A673 (cell line): ENCODE measurements at regions not wholly inside any gene's neighbourhood (a gene's known extent, or its start where the extent isn't known, plus 50 kb on each side); places are given as distances from the start of the nearest gene placed in this dataset.

Experiments used
- BruUV-seq: library from RNA; stranded (reverse); fragments of 400-500 nt; replicated peaks from 2 replicates; lab custom pipeline; 2021; lab: Mats Ljungman, UMichigan
- CTCF ChIA-PET: fragments of 300-600 bp; sonication (Branson Sonifier 250); formaldehyde crosslinking; loops from one replicate; lab custom pipeline; 2022; ENCODE audit warnings: antibody characterized with exemption; lab: Charles Lee
- POLR2A ChIA-PET: fragments of 300-600 bp; sonication (Branson Sonifier 250); formaldehyde crosslinking; loops from one replicate; lab custom pipeline; 2022; ENCODE audit warnings: antibody characterized with exemption; ENCODE audit not compliant: low non-redundant PET; lab: Charles Lee
- DNase-seq: peaks from one replicate; pipeline ENCODE4 v3.0.0-alpha.2; 2015; ENCODE audit warnings: low spot score
- H3K27ac ChIP-seq: fragments of 200-600 bp; sonication (generic); 2 replicates; pipeline ENCODE4 v1.5.1; 2016; ENCODE audit warnings: mixed run types, low read depth, mild to moderate bottlenecking, mixed read lengths, antibody characterized with exemption, low read length; ENCODE audit not compliant: poor library complexity, severe bottlenecking
- H3K27me3 ChIP-seq: fragments of 200-600 bp; sonication (generic); replicated peaks from 2 replicates; pipeline ENCODE4 v1.6.1; 2017; ENCODE audit warnings: mixed run types, low read depth, mild to moderate bottlenecking, mixed read lengths, antibody characterized with exemption, low read length; ENCODE audit not compliant: insufficient read depth, poor library complexity
- H3K36me3 ChIP-seq: fragments of 200-600 bp; sonication (generic); 2 replicates; pipeline ENCODE4 v1.6.1; 2016; ENCODE audit warnings: mixed run types, mild to moderate bottlenecking, mixed read lengths, antibody characterized with exemption, low read length; ENCODE audit not compliant: insufficient read depth, poor library complexity, severe bottlenecking
- H3K4me1 ChIP-seq: fragments of 200-600 bp; sonication (generic); 2 replicates; pipeline ENCODE4 v1.6.1; 2017; ENCODE audit warnings: mixed run types, mild to moderate bottlenecking, mixed read lengths, antibody characterized with exemption, low read length; ENCODE audit not compliant: insufficient read depth, poor library complexity, severe bottlenecking
- H3K4me3 ChIP-seq: fragments of 200-600 bp; sonication (generic); 2 replicates; pipeline ENCODE4 v1.5.1; 2016; ENCODE audit warnings: low read depth, mixed run types, mild to moderate bottlenecking, mixed read lengths, low read length; ENCODE audit not compliant: poor library complexity, severe bottlenecking
- H3K9me3 ChIP-seq: fragments of 200-600 bp; sonication (generic); 2 replicates; pipeline ENCODE4 v1.6.1; 2016; ENCODE audit warnings: mixed run types, low read depth, mild to moderate bottlenecking, mixed read lengths, antibody characterized with exemption, low read length; ENCODE audit not compliant: poor library complexity, severe bottlenecking
- CTCF ChIP-seq: fragments of 300-800, 200-600 bp; sonication (generic); conservative IDR thresholded peaks from 2 replicates; pipeline ENCODE4 v1.5.1; 2017; ENCODE audit warnings: low read depth, mild to moderate bottlenecking, antibody characterized with exemption, low read length, moderate library complexity, mixed read lengths
- EZH2 ChIP-seq: fragments of 200-600 bp; sonication (generic); IDR thresholded peaks from 2 replicates; pipeline ENCODE4 v1.6.1; 2017; ENCODE audit warnings: borderline replicate concordance, low read depth, mild to moderate bottlenecking, mixed read lengths, antibody characterized with exemption, low read length; ENCODE audit not compliant: poor library complexity, severe bottlenecking
- intact Hi-C: fragments of 100-400 bp; cut with micrococcal nuclease; formaldehyde crosslinking; loops from one replicate; pipeline ENCODE4 v1.10.0; 2022; ENCODE audit not compliant: unreplicated experiment

GRCh38 chr5:12695651-12696050 is 791.4 kb upstream of the CTNND2 start:
- intact Hi-C loops = no loop called here
- Histone ChIP-seq H3K27ac (no peak overlapping the region), H3K4me1 (no peaks in the 10 kb centered on the region), H3K9me3 (peaks cover 19% of the 10 kb centered on the region), H3K27me3 (no peaks in the 10 kb centered on the region), H3K4me3 (no peak overlapping the region), H3K36me3 (no peaks in the 10 kb centered on the region)
- TF ChIP-seq CTCF = no peak
- TF ChIP-seq EZH2 = no peak
- ChIA-PET POLR2A (no interaction called here), CTCF (no interaction called here)
- no peak for DNase-seq
- no TSS peak for BruUV-seq

- no peaks in the 10 kb centered on the region for H3K36me3 ChIP-seq
- no peak overlapping the region for H3K4me3 ChIP-seq
- intact Hi-C loops = no loop called here
- H3K9me3 ChIP-seq = peaks cover 12% of the 10 kb centered on the region
- ChIA-PET POLR2A (no interaction called here), CTCF (no interaction called here)
- H3K27me3 ChIP-seq = no peaks in the 10 kb centered on the region
- DNase-seq = no peak
- no peaks in the 10 kb centered on the region for H3K4me1 ChIP-seq
- TF ChIP-seq CTCF = no peak
- TF ChIP-seq EZH2 = no peak
- BruUV-seq = no TSS peak
- H3K27ac ChIP-seq = no peak overlapping the region
These were observed 787.1 kb upstream of the CTNND2 start for GRCh38 chr5:12691330-12691729.

GRCh38 chr5:12690361-12690760 is 786.1 kb upstream of the CTNND2 start:
- no peak overlapping the region for H3K27ac ChIP-seq
- ChIA-PET CTCF (no interaction called here), POLR2A (no interaction called here)
- DNase-seq = no peak
- H3K27me3 ChIP-seq = no peaks in the 10 kb centered on the region
- no peaks in the 10 kb centered on the region for H3K4me1 ChIP-seq
- H3K36me3 ChIP-seq = no peaks in the 10 kb centered on the region
- intact Hi-C loops = no loop called here
- peaks cover 10% of the 10 kb centered on the region for H3K9me3 ChIP-seq
- BruUV-seq = no TSS peak
- H3K4me3 ChIP-seq = no peak overlapping the region
- TF ChIP-seq EZH2 = no peak
- no peak for TF ChIP-seq CTCF
